GM23338 (cell line): ENCODE measurements at regions not wholly inside any gene's neighbourhood (a gene's known extent, or its start where the extent isn't known, plus 50 kb on each side); places are given as distances from the start of the nearest gene placed in this dataset.

Experiments used
- ATAC-seq: fragments of 200-7000 bp; cut with Tn5 transposase; 3 replicates; pipeline ENCODE4 v1.9.1; 2020
- DNase-seq: peaks from one replicate; pipeline ENCODE4 v3.0.0-alpha.2; 2015; ENCODE audit warnings: low spot score
- H2AFZ ChIP-seq: fragments of 200-600 bp; sonication (generic); 2 replicates; pipeline ENCODE4 v1.8.0; 2016; ENCODE audit warnings: antibody characterized with exemption, mild to moderate bottlenecking, moderate library complexity
- H3F3A ChIP-seq: fragments of 200-600 bp; sonication (generic); replicated peaks from 2 replicates; pipeline ENCODE4 v1.8.0; 2017; ENCODE audit warnings: antibody characterized with exemption, mixed run types, low read depth
- H3K27ac ChIP-seq: fragments of 200-600 bp; sonication (generic); 2 replicates; pipeline ENCODE4 v1.6.1; 2016; ENCODE audit warnings: low read depth
- H3K27me3 ChIP-seq: fragments of 200-600 bp; sonication (generic); 2 replicates; pipeline ENCODE4 v1.8.0; 2016; ENCODE audit warnings: mild to moderate bottlenecking, mixed run types, moderate library complexity; ENCODE audit not compliant: insufficient read depth
- H3K36me3 ChIP-seq: fragments of 200-600 bp; sonication (generic); 2 replicates; pipeline ENCODE4 v1.8.0; 2016; ENCODE audit warnings: mild to moderate bottlenecking; ENCODE audit not compliant: insufficient read depth
- H3K4me1 ChIP-seq: fragments of 200-600 bp; sonication (generic); 2 replicates; pipeline ENCODE4 v1.8.0; 2016; ENCODE audit warnings: mild to moderate bottlenecking, moderate library complexity; ENCODE audit not compliant: insufficient read depth
- H3K4me2 ChIP-seq: fragments of 200-600 bp; sonication (generic); 2 replicates; pipeline ENCODE4 v1.7.1; 2017; ENCODE audit warnings: mixed run types
- H3K4me3 ChIP-seq: fragments of 200-600 bp; sonication (generic); 2 replicates; pipeline ENCODE4 v1.6.1; 2016; ENCODE audit warnings: mixed run types
- H3K79me2 ChIP-seq: fragments of 200-600 bp; sonication (generic); replicated peaks from 2 replicates; pipeline ENCODE4 v1.8.0; 2017; ENCODE audit warnings: mild to moderate bottlenecking; ENCODE audit not compliant: insufficient read depth
- H3K9me2 ChIP-seq: fragments of 200-600 bp; sonication (generic); 2 replicates; pipeline ENCODE4 v1.8.0; 2017; ENCODE audit not compliant: insufficient read depth
- H4K20me1 ChIP-seq: fragments of 200-600 bp; sonication (generic); replicated peaks from 2 replicates; pipeline ENCODE4 v1.8.0; 2017; ENCODE audit warnings: mild to moderate bottlenecking; ENCODE audit not compliant: insufficient read depth
- H3K27ac Mint-ChIP-seq: 2 replicates; pipeline ENCODE4 v1.8.0; 2020; ENCODE audit warnings: inconsistent platforms, mild to moderate bottlenecking, moderate library complexity, mixed read lengths
- H3K27me3 Mint-ChIP-seq: 3 replicates; pipeline ENCODE4 v1.8.0; 2022; ENCODE audit warnings: low read depth, mild to moderate bottlenecking, moderate library complexity, mixed read lengths, inconsistent platforms; ENCODE audit not compliant: insufficient read depth, poor library complexity
- H3K36me3 Mint-ChIP-seq: 3 replicates; pipeline ENCODE4 v1.8.0; 2021; ENCODE audit warnings: low read depth, mild to moderate bottlenecking, inconsistent platforms, moderate library complexity, mixed read lengths
- H3K4me1 Mint-ChIP-seq: 3 replicates; pipeline ENCODE4 v1.8.0; 2020; ENCODE audit warnings: mild to moderate bottlenecking, inconsistent platforms, mixed read lengths
- H3K4me3 Mint-ChIP-seq: 3 replicates; pipeline ENCODE4 v1.8.0; 2021; ENCODE audit warnings: moderate library complexity, mild to moderate bottlenecking, inconsistent platforms, mixed read lengths
- H3K9me3 Mint-ChIP-seq: 3 replicates; pipeline ENCODE4 v1.8.0; 2020; ENCODE audit warnings: moderate library complexity, mild to moderate bottlenecking, inconsistent platforms, mixed read lengths
- CREB1 ChIP-seq: fragments of 250-450 bp; sonication (Bioruptor Pico); IDR thresholded peaks from 2 replicates; pipeline ENCODE4 v1.5.0; 2020; ENCODE audit warnings: low read depth, mild to moderate bottlenecking, moderate library complexity
- EZH2 ChIP-seq: fragments of 200-600 bp; sonication (generic); IDR thresholded peaks from one replicate; pipeline ENCODE4 v1.8.0; 2017; ENCODE audit warnings: antibody characterized with exemption, mild to moderate bottlenecking, low read depth; ENCODE audit not compliant: unreplicated experiment
- EZH2phosphoT487 ChIP-seq: fragments of 200-600 bp; sonication (generic); IDR thresholded peaks from one replicate; pipeline ENCODE4 v1.8.1; 2018; ENCODE audit warnings: antibody characterized with exemption; ENCODE audit not compliant: unreplicated experiment
- JUNB ChIP-seq: IDR thresholded peaks from one replicate; pipeline ENCODE4 v1.6.1; 2016; ENCODE audit warnings: antibody characterized with exemption; ENCODE audit not compliant: unreplicated experiment
- NANOG ChIP-seq: IDR thresholded peaks from 2 replicates; pipeline ENCODE4 v1.6.1; 2016; ENCODE audit warnings: antibody characterized with exemption, borderline replicate concordance
- POLR2AphosphoS5 ChIP-seq: IDR thresholded peaks from 2 replicates; pipeline ENCODE4 v1.6.1; 2016; ENCODE audit warnings: antibody characterized with exemption, low read depth
- STAT1 ChIP-seq: IDR thresholded peaks from one replicate; pipeline ENCODE4 v1.6.1; 2016; ENCODE audit warnings: antibody characterized with exemption; ENCODE audit not compliant: unreplicated experiment
- ZNF114 ChIP-seq: fragments of 250-450 bp; sonication (Bioruptor Pico); IDR thresholded peaks from 2 replicates; pipeline ENCODE4 v1.5.0; 2020; ENCODE audit warnings: mild to moderate bottlenecking, moderate library complexity
- ZNF331 ChIP-seq: fragments of 250-450 bp; sonication (Bioruptor Pico); IDR thresholded peaks from 2 replicates; pipeline ENCODE4 v1.5.0; 2020; ENCODE audit warnings: low read depth, mild to moderate bottlenecking, moderate library complexity
- TF ChIP-seq, protein P1 (sequence below), 2 experiments: fragments of 200-600 bp in 1 of 2; sonication (generic) in 1 of 2; conservative IDR thresholded peaks; 2 replicates each; pipeline versions ENCODE4 v1.5.1 to v1.6.1; 2016 to 2017; ENCODE audit warnings: antibody characterized with exemption in 2 of 2, low read depth in 2 of 2, mild to moderate bottlenecking in 2 of 2, moderate library complexity in 1 of 2
- TF ChIP-seq, protein P2 (sequence below): IDR thresholded peaks from one replicate; pipeline ENCODE4 v1.6.1; 2018; ENCODE audit warnings: antibody characterized with exemption; ENCODE audit not compliant: unreplicated experiment
- TF ChIP-seq, protein P3 (sequence below): IDR thresholded peaks from 2 replicates; pipeline ENCODE4 v1.6.1; 2016; ENCODE audit warnings: antibody characterized with exemption
- TF ChIP-seq, protein P4 (sequence below): fragments of 250-450 bp; sonication (Bioruptor Pico); IDR thresholded peaks from 2 replicates; pipeline ENCODE4 v1.5.0; 2020; ENCODE audit warnings: mild to moderate bottlenecking, moderate library complexity

DNA sequence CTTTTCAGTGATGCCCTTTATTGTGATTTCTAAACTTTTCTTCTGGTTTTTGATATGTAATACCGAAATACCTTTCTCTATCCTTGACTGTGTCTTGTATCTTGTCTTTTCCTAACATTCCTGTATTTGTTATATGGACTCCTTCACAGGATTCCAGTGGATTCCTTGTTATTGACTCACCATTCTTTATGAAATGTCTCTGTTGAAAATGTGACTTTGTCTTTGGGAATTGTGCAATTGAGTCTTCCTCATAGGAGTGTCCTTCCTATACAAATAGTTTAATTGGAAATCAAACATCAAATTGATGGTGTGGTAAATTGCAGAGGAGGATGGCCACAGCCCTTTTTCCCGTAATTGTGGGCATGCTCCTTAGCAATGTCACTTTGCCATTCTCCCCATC, 296.6 kb upstream of the KITLG start:
- H3K4me1 ChIP-seq: no peaks in the 10 kb centered on the region
- no peaks in the 10 kb centered on the region for H3K36me3 Mint-ChIP-seq
- no peak for ATAC-seq
- H3K27me3 Mint-ChIP-seq: no peaks in the 10 kb centered on the region
- no peak overlapping the region for H3K4me3 ChIP-seq
- H3K27ac ChIP-seq: no peak overlapping the region
- DNase-seq: no peak
- H3K79me2 ChIP-seq: no peaks in the 10 kb centered on the region
- no peak overlapping the region for H3K4me2 ChIP-seq
- H2AFZ ChIP-seq: no peak overlapping the region
- no peaks in the 10 kb centered on the region for H3F3A ChIP-seq
- H3K4me3 Mint-ChIP-seq: no peak overlapping the region
- H3K36me3 ChIP-seq: no peaks in the 10 kb centered on the region
- H3K9me3 Mint-ChIP-seq: no peaks in the 10 kb centered on the region
- H3K27me3 ChIP-seq: no peaks in the 10 kb centered on the region
- H3K4me1 Mint-ChIP-seq: peaks cover 5% of the 10 kb centered on the region; the same call in 2 of the 3 replicates
- peaks cover 4% of the 10 kb centered on the region; the same call in 1 of the 2 replicates for H3K9me2 ChIP-seq
- no peak overlapping the region for H3K27ac Mint-ChIP-seq
- H4K20me1 ChIP-seq: no peaks in the 10 kb centered on the region
- TF ChIP-seq, protein P1, sequence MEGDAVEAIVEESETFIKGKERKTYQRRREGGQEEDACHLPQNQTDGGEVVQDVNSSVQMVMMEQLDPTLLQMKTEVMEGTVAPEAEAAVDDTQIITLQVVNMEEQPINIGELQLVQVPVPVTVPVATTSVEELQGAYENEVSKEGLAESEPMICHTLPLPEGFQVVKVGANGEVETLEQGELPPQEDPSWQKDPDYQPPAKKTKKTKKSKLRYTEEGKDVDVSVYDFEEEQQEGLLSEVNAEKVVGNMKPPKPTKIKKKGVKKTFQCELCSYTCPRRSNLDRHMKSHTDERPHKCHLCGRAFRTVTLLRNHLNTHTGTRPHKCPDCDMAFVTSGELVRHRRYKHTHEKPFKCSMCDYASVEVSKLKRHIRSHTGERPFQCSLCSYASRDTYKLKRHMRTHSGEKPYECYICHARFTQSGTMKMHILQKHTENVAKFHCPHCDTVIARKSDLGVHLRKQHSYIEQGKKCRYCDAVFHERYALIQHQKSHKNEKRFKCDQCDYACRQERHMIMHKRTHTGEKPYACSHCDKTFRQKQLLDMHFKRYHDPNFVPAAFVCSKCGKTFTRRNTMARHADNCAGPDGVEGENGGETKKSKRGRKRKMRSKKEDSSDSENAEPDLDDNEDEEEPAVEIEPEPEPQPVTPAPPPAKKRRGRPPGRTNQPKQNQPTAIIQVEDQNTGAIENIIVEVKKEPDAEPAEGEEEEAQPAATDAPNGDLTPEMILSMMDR (conservative IDR thresholded peaks at IDR 0.05; ENCODE audit: low read depth in 2 of 2): no peak
- TF ChIP-seq STAT1 (no peak), EZH2 (no peak), CREB1 (CRISPR knock-in tag) (no peak), POLR2AphosphoS5 (no peak), NANOG (no peak), ZNF114 (CRISPR knock-in tag) (no peak), ZNF331 (CRISPR knock-in tag) (no peak), EZH2phosphoT487 (no peak), JUNB (no peak)
- TF ChIP-seq, protein P2, sequence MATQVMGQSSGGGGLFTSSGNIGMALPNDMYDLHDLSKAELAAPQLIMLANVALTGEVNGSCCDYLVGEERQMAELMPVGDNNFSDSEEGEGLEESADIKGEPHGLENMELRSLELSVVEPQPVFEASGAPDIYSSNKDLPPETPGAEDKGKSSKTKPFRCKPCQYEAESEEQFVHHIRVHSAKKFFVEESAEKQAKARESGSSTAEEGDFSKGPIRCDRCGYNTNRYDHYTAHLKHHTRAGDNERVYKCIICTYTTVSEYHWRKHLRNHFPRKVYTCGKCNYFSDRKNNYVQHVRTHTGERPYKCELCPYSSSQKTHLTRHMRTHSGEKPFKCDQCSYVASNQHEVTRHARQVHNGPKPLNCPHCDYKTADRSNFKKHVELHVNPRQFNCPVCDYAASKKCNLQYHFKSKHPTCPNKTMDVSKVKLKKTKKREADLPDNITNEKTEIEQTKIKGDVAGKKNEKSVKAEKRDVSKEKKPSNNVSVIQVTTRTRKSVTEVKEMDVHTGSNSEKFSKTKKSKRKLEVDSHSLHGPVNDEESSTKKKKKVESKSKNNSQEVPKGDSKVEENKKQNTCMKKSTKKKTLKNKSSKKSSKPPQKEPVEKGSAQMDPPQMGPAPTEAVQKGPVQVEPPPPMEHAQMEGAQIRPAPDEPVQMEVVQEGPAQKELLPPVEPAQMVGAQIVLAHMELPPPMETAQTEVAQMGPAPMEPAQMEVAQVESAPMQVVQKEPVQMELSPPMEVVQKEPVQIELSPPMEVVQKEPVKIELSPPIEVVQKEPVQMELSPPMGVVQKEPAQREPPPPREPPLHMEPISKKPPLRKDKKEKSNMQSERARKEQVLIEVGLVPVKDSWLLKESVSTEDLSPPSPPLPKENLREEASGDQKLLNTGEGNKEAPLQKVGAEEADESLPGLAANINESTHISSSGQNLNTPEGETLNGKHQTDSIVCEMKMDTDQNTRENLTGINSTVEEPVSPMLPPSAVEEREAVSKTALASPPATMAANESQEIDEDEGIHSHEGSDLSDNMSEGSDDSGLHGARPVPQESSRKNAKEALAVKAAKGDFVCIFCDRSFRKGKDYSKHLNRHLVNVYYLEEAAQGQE: no peak
- TF ChIP-seq, protein P3, sequence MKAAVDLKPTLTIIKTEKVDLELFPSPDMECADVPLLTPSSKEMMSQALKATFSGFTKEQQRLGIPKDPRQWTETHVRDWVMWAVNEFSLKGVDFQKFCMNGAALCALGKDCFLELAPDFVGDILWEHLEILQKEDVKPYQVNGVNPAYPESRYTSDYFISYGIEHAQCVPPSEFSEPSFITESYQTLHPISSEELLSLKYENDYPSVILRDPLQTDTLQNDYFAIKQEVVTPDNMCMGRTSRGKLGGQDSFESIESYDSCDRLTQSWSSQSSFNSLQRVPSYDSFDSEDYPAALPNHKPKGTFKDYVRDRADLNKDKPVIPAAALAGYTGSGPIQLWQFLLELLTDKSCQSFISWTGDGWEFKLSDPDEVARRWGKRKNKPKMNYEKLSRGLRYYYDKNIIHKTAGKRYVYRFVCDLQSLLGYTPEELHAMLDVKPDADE: no peak
- TF ChIP-seq, protein P4, sequence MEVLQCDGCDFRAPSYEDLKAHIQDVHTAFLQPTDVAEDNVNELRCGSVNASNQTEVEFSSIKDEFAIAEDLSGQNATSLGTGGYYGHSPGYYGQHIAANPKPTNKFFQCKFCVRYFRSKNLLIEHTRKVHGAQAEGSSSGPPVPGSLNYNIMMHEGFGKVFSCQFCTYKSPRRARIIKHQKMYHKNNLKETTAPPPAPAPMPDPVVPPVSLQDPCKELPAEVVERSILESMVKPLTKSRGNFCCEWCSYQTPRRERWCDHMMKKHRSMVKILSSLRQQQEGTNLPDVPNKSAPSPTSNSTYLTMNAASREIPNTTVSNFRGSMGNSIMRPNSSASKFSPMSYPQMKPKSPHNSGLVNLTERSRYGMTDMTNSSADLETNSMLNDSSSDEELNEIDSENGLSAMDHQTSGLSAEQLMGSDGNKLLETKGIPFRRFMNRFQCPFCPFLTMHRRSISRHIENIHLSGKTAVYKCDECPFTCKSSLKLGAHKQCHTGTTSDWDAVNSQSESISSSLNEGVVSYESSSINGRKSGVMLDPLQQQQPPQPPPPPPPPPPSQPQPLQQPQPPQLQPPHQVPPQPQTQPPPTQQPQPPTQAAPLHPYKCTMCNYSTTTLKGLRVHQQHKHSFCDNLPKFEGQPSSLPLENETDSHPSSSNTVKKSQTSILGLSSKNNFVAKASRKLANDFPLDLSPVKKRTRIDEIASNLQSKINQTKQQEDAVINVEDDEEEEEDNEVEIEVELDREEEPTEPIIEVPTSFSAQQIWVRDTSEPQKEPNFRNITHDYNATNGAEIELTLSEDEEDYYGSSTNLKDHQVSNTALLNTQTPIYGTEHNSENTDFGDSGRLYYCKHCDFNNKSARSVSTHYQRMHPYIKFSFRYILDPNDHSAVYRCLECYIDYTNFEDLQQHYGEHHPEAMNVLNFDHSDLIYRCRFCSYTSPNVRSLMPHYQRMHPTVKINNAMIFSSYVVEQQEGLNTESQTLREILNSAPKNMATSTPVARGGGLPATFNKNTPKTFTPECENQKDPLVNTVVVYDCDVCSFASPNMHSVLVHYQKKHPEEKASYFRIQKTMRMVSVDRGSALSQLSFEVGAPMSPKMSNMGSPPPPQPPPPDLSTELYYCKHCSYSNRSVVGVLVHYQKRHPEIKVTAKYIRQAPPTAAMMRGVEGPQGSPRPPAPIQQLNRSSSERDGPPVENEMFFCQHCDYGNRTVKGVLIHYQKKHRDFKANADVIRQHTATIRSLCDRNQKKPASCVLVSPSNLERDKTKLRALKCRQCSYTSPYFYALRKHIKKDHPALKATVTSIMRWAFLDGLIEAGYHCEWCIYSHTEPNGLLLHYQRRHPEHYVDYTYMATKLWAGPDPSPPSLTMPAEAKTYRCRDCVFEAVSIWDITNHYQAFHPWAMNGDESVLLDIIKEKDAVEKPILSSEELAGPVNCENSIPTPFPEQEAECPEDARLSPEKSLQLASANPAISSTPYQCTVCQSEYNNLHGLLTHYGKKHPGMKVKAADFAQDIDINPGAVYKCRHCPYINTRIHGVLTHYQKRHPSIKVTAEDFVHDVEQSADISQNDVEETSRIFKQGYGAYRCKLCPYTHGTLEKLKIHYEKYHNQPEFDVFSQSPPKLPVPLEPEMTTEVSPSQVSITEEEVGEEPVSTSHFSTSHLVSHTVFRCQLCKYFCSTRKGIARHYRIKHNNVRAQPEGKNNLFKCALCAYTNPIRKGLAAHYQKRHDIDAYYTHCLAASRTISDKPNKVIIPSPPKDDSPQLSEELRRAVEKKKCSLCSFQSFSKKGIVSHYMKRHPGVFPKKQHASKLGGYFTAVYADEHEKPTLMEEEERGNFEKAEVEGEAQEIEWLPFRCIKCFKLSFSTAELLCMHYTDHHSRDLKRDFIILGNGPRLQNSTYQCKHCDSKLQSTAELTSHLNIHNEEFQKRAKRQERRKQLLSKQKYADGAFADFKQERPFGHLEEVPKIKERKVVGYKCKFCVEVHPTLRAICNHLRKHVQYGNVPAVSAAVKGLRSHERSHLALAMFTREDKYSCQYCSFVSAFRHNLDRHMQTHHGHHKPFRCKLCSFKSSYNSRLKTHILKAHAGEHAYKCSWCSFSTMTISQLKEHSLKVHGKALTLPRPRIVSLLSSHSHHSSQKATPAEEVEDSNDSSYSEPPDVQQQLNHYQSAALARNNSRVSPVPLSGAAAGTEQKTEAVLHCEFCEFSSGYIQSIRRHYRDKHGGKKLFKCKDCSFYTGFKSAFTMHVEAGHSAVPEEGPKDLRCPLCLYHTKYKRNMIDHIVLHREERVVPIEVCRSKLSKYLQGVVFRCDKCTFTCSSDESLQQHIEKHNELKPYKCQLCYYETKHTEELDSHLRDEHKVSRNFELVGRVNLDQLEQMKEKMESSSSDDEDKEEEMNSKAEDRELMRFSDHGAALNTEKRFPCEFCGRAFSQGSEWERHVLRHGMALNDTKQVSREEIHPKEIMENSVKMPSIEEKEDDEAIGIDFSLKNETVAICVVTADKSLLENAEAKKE (CRISPR knock-in tag): no peak
